ENCODE measurements at regions not wholly inside any gene's neighbourhood (a gene's known extent, or its start where the extent isn't known, plus 50 kb on each side); places are given as distances from the start of the nearest gene placed in this dataset.

GRCh38 chr6:27178860-27179259 lies 68.6 kb upstream of the PRSS16 start:
- intact Hi-C loops (cut with micrococcal nuclease; ENCODE audit: unreplicated experiment) = loop anchor here (5.0 kb wide), 1 partner anchor 323 kb away; no protein-coding TSS in a partner anchor
- RAD21 ChIA-PET (ENCODE audit: unreplicated experiment) = interaction anchor here (0.9 to 2.2 kb wide), 2 partner anchors 9 to 573 kb away, joined by 3 to 7 read pairs; no protein-coding TSS in a partner anchor
- H3K9me3 ChIP-seq (replicated peaks; ENCODE audit: control insufficient read depth, insufficient read depth, low read length) = no peaks in the 10 kb centered on the region
- DNase-seq (ENCODE audit: low read depth, low spot score) (no peak), ATAC-seq (no peak), FAIRE-seq (no peak)
- no TSS peak for BruUV-seq (replicated peaks)
- no peaks in the 10 kb centered on the region for H4K20me1 ChIP-seq (ENCODE audit: control insufficient read depth, insufficient read depth)
- no peaks in the 10 kb centered on the region for H3K27me3 ChIP-seq (replicated peaks in 1 of 2; ENCODE audit: control insufficient read depth in 2 of 2, insufficient read depth in 2 of 2, low read length in 1 of 2)
- H3K4me3 ChIP-seq = no peak overlapping the region
- in situ Hi-C loops (cut with MboI) = no loop called here
- CTCF ChIA-PET = interaction anchor here (1.0 to 2.9 kb wide), 2 partner anchors 9 to 702 kb away, joined by 3 to 14 read pairs; no protein-coding TSS in a partner anchor
- H2AFZ ChIP-seq (ENCODE audit: control insufficient read depth, low read depth, low read length) = no peak overlapping the region
- H3K4me2 ChIP-seq (ENCODE audit: control insufficient read depth, insufficient read depth) = peak overlapping the region; percentile 48; the same call in 1 of the 2 replicates
- H3K79me2 ChIP-seq (ENCODE audit: control insufficient read depth, insufficient read depth, low read length) = no peaks in the 10 kb centered on the region
- H3K27ac ChIP-seq (ENCODE audit: control insufficient read depth, insufficient read depth) = no peak overlapping the region
- TF ChIP-seq MLLT1 (IDR thresholded peaks at IDR 0.05) (0 out of 2 replicates have a peak, but pooled peaks have one; percentile 13), MYB (IDR thresholded peaks at IDR 0.05; ENCODE audit: borderline replicate concordance, low read depth, low read length) (no peak), E2F8 (IDR thresholded peaks at IDR 0.05; ENCODE audit: low read depth, partially characterized antibody) (no peak), NFYB (IDR thresholded peaks at IDR 0.05; ENCODE audit: insufficient read depth, low read depth, low read length) (0 out of 2 replicates have a peak, but pooled peaks have one; percentile 32)
- WGBS (ENCODE audit: insufficient coverage, insufficient replicate concordance, low lambda C conversion rate, missing lambda C conversion rate) = 71% methylated on average over 14 of the region's 15 CpGs
- POLR2A ChIA-PET = interaction anchor here (0.6 kb wide), 1 partner anchor 85 kb away, joined by 6 read pairs; no protein-coding TSS in a partner anchor
- H3K36me3 ChIP-seq (ENCODE audit: control insufficient read depth in 2 of 2, insufficient read depth in 2 of 2, low read length in 1 of 2) = no peaks in the 10 kb centered on the region
- no peaks in the 10 kb centered on the region for H3K4me1 ChIP-seq (ENCODE audit: control insufficient read depth, insufficient read depth, low read length)
- no peak overlapping the region for H3K9ac ChIP-seq (ENCODE audit: control insufficient read depth, insufficient read depth, low read length)
- SMC1A ChIA-PET (ENCODE audit: uncharacterized antibody, unreplicated experiment) = interaction anchor here (2.6 kb wide), 1 partner anchor 9 kb away, joined by 10 read pairs; no protein-coding TSS in a partner anchor
